HG03378 (cell line): ENCODE measurements at regions not wholly inside any gene's neighbourhood (a gene's known extent, or its start where the extent isn't known, plus 50 kb on each side); places are given as distances from the start of the nearest gene placed in this dataset.

Experiments
- ATAC-seq: cut with Tn5 transposase; IDR thresholded peaks from one replicate; pipeline ENCODE4 v1.9.1; 2021; ENCODE audit warnings: mild to moderate bottlenecking, moderate library complexity; ENCODE audit not compliant: unreplicated experiment

- no peak for ATAC-seq
Observed at GRCh38 chr5:124399426-124399961, 346.9 kb downstream of the ZNF608 start.

GRCh38 chr5:124398460-124398859 is 348.0 kb downstream of the ZNF608 start:
- no peak for ATAC-seq

- no peak for ATAC-seq
Observed at GRCh38 chr5:124397317-124397716, 349.1 kb downstream of the ZNF608 start.

GRCh38 chr5:124395926-124396325 is 350.5 kb downstream of the ZNF608 start:
- no peak for ATAC-seq

- ATAC-seq: no peak
Observed at GRCh38 chr5:124395287-124395686, 351.2 kb downstream of the ZNF608 start.

- no peak for ATAC-seq
Observed at GRCh38 chr5:124394700-124395245, 351.7 kb downstream of the ZNF608 start.

GRCh38 chr5:124393584-124394379 is 352.7 kb downstream of the ZNF608 start:
- no peak for ATAC-seq

GRCh38 chr5:124383693-124384092 is 362.7 kb downstream of the ZNF608 start:
- ATAC-seq: no peak

- no peak for ATAC-seq
Observed at GRCh38 chr5:124377386-124377785, 369.1 kb downstream of the ZNF608 start.

GRCh38 chr5:124373883-124374282 is 372.6 kb downstream of the ZNF608 start:
- ATAC-seq: no peak

- no peak for ATAC-seq
Observed at GRCh38 chr5:124372457-124372856, 374.0 kb downstream of the ZNF608 start.

- no peak for ATAC-seq
Observed at GRCh38 chr5:124371111-124371706, 375.2 kb downstream of the ZNF608 start.

GRCh38 chr5:124370601-124371000 is 375.8 kb downstream of the ZNF608 start:
- no peak for ATAC-seq

GRCh38 chr5:124365361-124365801 is 381.1 kb downstream of the ZNF608 start:
- ATAC-seq: no peak

- no peak for ATAC-seq
Observed at GRCh38 chr5:124355928-124356327, 390.5 kb downstream of the ZNF608 start.

- ATAC-seq: no peak
Observed at GRCh38 chr5:124353016-124353415, 393.4 kb downstream of the ZNF608 start.

GRCh38 chr5:124352312-124352711 is 394.1 kb downstream of the ZNF608 start:
- no peak for ATAC-seq

GRCh38 chr5:124349931-124350330 is 396.5 kb downstream of the ZNF608 start:
- no peak for ATAC-seq

- ATAC-seq: no peak
Observed at GRCh38 chr5:124343451-124343867, 403.0 kb downstream of the ZNF608 start.

- ATAC-seq: no peak
Observed at GRCh38 chr5:124342986-124343385, 403.5 kb downstream of the ZNF608 start.

- ATAC-seq: no peak
Observed at GRCh38 chr5:124342584-124342983, 403.9 kb downstream of the ZNF608 start.

- no peak for ATAC-seq
Observed at GRCh38 chr5:124342027-124342471, 404.4 kb downstream of the ZNF608 start.
